Fibroblast of lung (primary cell): ENCODE measurements at regions not wholly inside any gene's neighbourhood (a gene's known extent, or its start where the extent isn't known, plus 50 kb on each side); places are given as distances from the start of the nearest gene placed in this dataset.
A peak's percentile ranks its signal among the peaks of the same experiment; 100 is the strongest.

Experiments used
- DNase-seq, 2 donors: peaks; one replicate each; pipeline versions ENCODE4 v3.0.0 to v3.0.0-alpha.2; 2010; ENCODE audit warnings: low read depth in 2 of 2
- H2AFZ ChIP-seq: 2 replicates; pipeline ENCODE4 v1.5.1; 2012; ENCODE audit warnings: low read length, control low read depth, inconsistent platforms
- H3K27ac ChIP-seq: 2 replicates; pipeline ENCODE4 v1.5.1; 2011; ENCODE audit warnings: low read length, control low read depth; ENCODE audit not compliant: insufficient read depth
- H3K27me3 ChIP-seq: 2 replicates; pipeline ENCODE4 v1.5.1; 2011; ENCODE audit warnings: mild to moderate bottlenecking, low read length; ENCODE audit not compliant: control insufficient read depth, insufficient read depth
- H3K36me3 ChIP-seq: 2 replicates; pipeline ENCODE4 v1.5.1; 2011; ENCODE audit warnings: low read length; ENCODE audit not compliant: control insufficient read depth, insufficient read depth
- H3K4me1 ChIP-seq: 2 replicates; pipeline ENCODE4 v1.5.1; 2011; ENCODE audit warnings: low read length; ENCODE audit not compliant: control insufficient read depth, insufficient read depth; ENCODE audit errors: extremely low read depth
- H3K4me2 ChIP-seq: 2 replicates; pipeline ENCODE4 v1.5.1; 2011; ENCODE audit warnings: low read length, control low read depth; ENCODE audit not compliant: insufficient read depth; ENCODE audit errors: extremely low read depth
- H3K4me3 ChIP-seq, 4 experiments: fragments of 200-600 bp in 1 of 4; sonication (generic) in 1 of 4; replicated peaks in 1 of 4; 2 replicates each; pipeline ENCODE4 v1.5.1; 2011 to 2016; ENCODE audit warnings: low read length in 4 of 4, low read depth in 3 of 4, mild to moderate bottlenecking in 3 of 4, control low read depth in 2 of 4, inconsistent platforms in 1 of 4, mixed read lengths in 1 of 4; ENCODE audit not compliant: insufficient read depth in 1 of 4; ENCODE audit errors: control extremely low read depth in 1 of 4
- H3K79me2 ChIP-seq: 2 replicates; pipeline ENCODE4 v1.5.1; 2012; ENCODE audit warnings: mild to moderate bottlenecking, low read length, inconsistent platforms; ENCODE audit not compliant: control insufficient read depth, insufficient read depth
- H3K9ac ChIP-seq: 2 replicates; pipeline ENCODE4 v1.5.1; 2011; ENCODE audit warnings: mild to moderate bottlenecking, low read length, control low read depth; ENCODE audit not compliant: insufficient read depth
- H3K9me3 ChIP-seq: 2 replicates; pipeline ENCODE4 v1.5.1; 2012; ENCODE audit warnings: low read depth, low read length; ENCODE audit not compliant: control insufficient read depth, insufficient read depth
- H4K20me1 ChIP-seq: 2 replicates; pipeline ENCODE4 v1.5.1; 2011; ENCODE audit warnings: low read length; ENCODE audit not compliant: control insufficient read depth, insufficient read depth; ENCODE audit errors: extremely low read depth
- EZH2 ChIP-seq: IDR thresholded peaks from 2 replicates; pipeline ENCODE4 v1.5.1; 2012; ENCODE audit warnings: low read length, control low read depth, mild to moderate bottlenecking; ENCODE audit errors: missing control alignments
- TF ChIP-seq, protein P1 (sequence below), 2 donors: IDR thresholded peaks in 1 of 2; conservative IDR thresholded peaks in 1 of 2; 1 replicate in 1 of 2; 2 replicates in 1 of 2; pipeline ENCODE4 v1.5.1; 2011 to 2012; ENCODE audit warnings: low read length in 2 of 2, control low read depth in 1 of 2, inconsistent platforms in 1 of 2, low read depth in 1 of 2, mild to moderate bottlenecking in 1 of 2

DNA sequence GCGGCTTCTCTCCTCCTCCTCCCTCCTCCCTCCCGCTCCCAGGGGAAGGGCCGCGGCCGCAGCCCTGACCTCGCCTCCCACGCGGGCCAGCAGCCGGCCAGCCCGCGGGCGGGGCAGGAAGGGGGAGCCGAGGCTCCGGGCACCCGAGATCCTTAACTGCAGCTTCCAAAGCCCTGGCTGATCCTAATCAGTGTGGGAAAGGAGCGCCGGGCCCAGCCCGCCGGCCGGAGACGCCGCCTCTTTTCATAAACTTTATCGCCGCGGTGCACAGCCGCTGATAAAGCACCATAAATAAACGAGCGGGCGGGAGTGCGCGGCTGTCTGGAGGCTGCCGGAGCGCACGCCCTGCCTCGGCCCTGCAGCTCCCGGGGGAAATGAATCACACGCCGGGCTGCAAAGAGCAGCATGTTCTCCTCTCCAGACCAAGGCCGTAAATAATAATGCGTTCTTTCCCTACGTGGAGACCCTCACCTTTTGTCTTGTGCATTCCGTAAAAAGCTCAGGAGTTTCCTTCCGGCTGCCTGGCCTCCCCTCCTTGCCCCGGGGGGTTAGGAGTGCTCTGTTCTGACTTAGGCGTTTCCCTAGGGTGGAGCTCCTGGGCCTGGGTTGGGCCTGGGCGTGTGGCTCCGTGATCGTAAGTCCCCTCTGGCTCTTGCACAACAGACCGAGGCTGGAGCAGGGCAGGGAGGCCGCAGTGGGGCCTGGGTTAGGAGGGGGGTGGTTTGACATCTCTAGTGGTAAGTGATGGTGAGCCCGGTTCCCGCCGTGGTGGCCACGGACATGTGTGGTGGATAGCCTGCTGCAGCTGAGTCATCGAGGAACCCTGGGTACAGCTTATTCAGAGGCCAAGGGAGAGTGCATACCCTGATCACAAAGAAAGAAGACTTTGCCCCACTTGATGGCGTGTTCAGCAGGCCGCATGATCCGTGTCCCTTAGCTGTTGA, 132.6 kb upstream of the HES1 start:
- Histone ChIP-seq H3K4me1 (peaks cover 11% of the 10 kb centered on the region), H3K79me2 (no peaks in the 10 kb centered on the region), H4K20me1 (no peaks in the 10 kb centered on the region), H2AFZ (peak overlapping the region; percentile 50), H3K27me3 (peaks cover 20% of the 10 kb centered on the region), H3K27ac (peak overlapping the region; percentile 53), H3K4me3 (peak overlapping the region in 2 of 4 experiments; percentile 49 to 52), H3K9ac (peak overlapping the region; percentile 24), H3K9me3 (no peaks in the 10 kb centered on the region), H3K4me2 (peak overlapping the region; percentile 86), H3K36me3 (no peaks in the 10 kb centered on the region)
- DNase-seq = peak; percentile 95 to 97
- TF ChIP-seq, protein P1, sequence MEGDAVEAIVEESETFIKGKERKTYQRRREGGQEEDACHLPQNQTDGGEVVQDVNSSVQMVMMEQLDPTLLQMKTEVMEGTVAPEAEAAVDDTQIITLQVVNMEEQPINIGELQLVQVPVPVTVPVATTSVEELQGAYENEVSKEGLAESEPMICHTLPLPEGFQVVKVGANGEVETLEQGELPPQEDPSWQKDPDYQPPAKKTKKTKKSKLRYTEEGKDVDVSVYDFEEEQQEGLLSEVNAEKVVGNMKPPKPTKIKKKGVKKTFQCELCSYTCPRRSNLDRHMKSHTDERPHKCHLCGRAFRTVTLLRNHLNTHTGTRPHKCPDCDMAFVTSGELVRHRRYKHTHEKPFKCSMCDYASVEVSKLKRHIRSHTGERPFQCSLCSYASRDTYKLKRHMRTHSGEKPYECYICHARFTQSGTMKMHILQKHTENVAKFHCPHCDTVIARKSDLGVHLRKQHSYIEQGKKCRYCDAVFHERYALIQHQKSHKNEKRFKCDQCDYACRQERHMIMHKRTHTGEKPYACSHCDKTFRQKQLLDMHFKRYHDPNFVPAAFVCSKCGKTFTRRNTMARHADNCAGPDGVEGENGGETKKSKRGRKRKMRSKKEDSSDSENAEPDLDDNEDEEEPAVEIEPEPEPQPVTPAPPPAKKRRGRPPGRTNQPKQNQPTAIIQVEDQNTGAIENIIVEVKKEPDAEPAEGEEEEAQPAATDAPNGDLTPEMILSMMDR (conservative IDR thresholded peaks at IDR 0.05 in 1 of 2, IDR thresholded peaks at IDR 0.05 in 1 of 2; ENCODE audit: low read depth in 1 of 2, low read length in 2 of 2) = no peak
- no peak for TF ChIP-seq EZH2

DNA sequence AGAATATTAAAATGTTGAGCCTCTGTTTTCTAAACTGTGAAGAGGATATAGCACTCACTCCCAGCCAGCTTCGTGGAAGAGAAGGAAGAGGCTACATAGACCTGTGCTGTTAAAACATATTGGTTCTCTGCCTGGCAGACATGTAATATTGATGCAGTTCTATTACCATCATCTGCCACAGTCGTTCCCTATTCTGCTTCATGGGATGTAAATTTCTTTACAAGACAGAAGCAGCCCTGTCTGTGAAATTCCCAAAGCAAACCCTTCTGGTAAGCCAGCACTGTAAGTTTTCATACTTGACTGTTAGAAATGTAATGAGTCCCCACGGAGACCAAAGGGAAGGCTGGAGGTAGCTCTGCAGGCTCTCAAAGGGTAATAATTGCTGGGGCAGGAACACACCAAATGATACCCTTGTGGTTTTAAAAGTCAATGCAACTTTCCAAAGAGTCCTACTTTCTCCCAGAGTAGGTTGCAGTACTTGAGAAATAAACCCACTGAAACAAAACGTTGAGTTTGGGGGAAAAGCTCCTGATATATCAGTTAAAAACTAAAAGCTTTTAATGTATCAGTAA, 129.9 kb upstream of the HES1 start:
- no peak overlapping the region for H3K27ac ChIP-seq
- H4K20me1 ChIP-seq = no peaks in the 10 kb centered on the region
- peaks cover 11% of the 10 kb centered on the region for H3K4me1 ChIP-seq
- H2AFZ ChIP-seq = no peak overlapping the region
- H3K36me3 ChIP-seq = no peaks in the 10 kb centered on the region
- TF ChIP-seq, protein P1 (conservative IDR thresholded peaks at IDR 0.05 in 1 of 2, IDR thresholded peaks at IDR 0.05 in 1 of 2; ENCODE audit: low read depth in 1 of 2, low read length in 2 of 2) = no peak
- TF ChIP-seq EZH2 = no peak
- no peak overlapping the region for H3K4me3 ChIP-seq
- DNase-seq = no peak
- peaks cover 26% of the 10 kb centered on the region for H3K27me3 ChIP-seq
- no peaks in the 10 kb centered on the region for H3K79me2 ChIP-seq
- H3K4me2 ChIP-seq = no peak overlapping the region
- no peaks in the 10 kb centered on the region for H3K9me3 ChIP-seq
- no peak overlapping the region for H3K9ac ChIP-seq

- Histone ChIP-seq H3K27me3 (peaks cover 26% of the 10 kb centered on the region), H3K79me2 (no peaks in the 10 kb centered on the region), H3K9ac (no peak overlapping the region), H3K4me1 (peaks cover 8% of the 10 kb centered on the region), H3K4me2 (no peak overlapping the region), H2AFZ (no peak overlapping the region), H3K4me3 (no peak overlapping the region), H4K20me1 (no peaks in the 10 kb centered on the region), H3K9me3 (no peaks in the 10 kb centered on the region), H3K36me3 (no peaks in the 10 kb centered on the region), H3K27ac (no peak overlapping the region)
- TF ChIP-seq, protein P1 (conservative IDR thresholded peaks at IDR 0.05 in 1 of 2, IDR thresholded peaks at IDR 0.05 in 1 of 2; ENCODE audit: low read depth in 1 of 2, low read length in 2 of 2) = no peak
- no peak for TF ChIP-seq EZH2
- DNase-seq = peak in 1 of 2 donors; percentile 40
Measured at GRCh38 chr3:194007592-194008337, 128.2 kb upstream of the HES1 start.
